GM12864 (cell line): ENCODE measurements at regions not wholly inside any gene's neighbourhood (a gene's known extent, or its start where the extent isn't known, plus 50 kb on each side); places are given as distances from the start of the nearest gene placed in this dataset.

Source experiments
- DNase-seq: peaks from one replicate; pipeline ENCODE4 v3.0.0-alpha.2; 2011; ENCODE audit warnings: low read depth
- H3K4me3 ChIP-seq: 2 replicates; pipeline ENCODE4 v1.5.1; 2011; ENCODE audit warnings: mild to moderate bottlenecking, low read depth, low read length, control low read depth
- TF ChIP-seq, protein P1 (sequence below): IDR thresholded peaks from 2 replicates; pipeline ENCODE4 v1.5.1; 2011; ENCODE audit warnings: low read depth, mild to moderate bottlenecking, moderate library complexity, low read length, control low read depth, inconsistent platforms; ENCODE audit errors: missing control alignments

DNA sequence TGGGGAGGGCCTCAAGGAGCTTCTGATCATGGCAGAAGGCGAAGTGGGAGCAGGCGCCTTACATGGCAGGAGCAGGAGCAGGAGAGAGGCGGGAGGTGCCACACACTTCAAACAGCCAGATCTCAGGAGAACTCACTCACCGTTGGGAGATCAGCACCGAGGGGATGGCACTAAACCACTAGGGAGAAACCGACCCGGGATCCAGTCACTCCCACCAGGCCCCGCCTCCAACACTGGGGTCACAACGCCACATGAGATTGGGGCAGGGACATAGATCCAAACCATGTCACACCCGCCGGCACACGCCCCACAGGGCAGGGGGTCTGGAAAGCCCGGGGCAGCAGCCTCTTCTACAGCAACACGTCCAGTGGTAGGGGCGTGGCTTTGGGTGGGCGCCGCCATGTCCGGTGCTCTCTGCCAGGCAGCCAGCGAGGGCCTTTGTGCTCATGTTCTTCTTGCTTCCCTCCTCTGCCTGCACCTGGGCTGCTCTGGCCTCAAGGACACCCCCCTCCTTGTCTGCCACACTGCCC is 233.8 kb upstream of the SHH start:
- no peak overlapping the region for H3K4me3 ChIP-seq
- DNase-seq = no peak
- TF ChIP-seq, protein P1, sequence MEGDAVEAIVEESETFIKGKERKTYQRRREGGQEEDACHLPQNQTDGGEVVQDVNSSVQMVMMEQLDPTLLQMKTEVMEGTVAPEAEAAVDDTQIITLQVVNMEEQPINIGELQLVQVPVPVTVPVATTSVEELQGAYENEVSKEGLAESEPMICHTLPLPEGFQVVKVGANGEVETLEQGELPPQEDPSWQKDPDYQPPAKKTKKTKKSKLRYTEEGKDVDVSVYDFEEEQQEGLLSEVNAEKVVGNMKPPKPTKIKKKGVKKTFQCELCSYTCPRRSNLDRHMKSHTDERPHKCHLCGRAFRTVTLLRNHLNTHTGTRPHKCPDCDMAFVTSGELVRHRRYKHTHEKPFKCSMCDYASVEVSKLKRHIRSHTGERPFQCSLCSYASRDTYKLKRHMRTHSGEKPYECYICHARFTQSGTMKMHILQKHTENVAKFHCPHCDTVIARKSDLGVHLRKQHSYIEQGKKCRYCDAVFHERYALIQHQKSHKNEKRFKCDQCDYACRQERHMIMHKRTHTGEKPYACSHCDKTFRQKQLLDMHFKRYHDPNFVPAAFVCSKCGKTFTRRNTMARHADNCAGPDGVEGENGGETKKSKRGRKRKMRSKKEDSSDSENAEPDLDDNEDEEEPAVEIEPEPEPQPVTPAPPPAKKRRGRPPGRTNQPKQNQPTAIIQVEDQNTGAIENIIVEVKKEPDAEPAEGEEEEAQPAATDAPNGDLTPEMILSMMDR = no peak

DNA sequence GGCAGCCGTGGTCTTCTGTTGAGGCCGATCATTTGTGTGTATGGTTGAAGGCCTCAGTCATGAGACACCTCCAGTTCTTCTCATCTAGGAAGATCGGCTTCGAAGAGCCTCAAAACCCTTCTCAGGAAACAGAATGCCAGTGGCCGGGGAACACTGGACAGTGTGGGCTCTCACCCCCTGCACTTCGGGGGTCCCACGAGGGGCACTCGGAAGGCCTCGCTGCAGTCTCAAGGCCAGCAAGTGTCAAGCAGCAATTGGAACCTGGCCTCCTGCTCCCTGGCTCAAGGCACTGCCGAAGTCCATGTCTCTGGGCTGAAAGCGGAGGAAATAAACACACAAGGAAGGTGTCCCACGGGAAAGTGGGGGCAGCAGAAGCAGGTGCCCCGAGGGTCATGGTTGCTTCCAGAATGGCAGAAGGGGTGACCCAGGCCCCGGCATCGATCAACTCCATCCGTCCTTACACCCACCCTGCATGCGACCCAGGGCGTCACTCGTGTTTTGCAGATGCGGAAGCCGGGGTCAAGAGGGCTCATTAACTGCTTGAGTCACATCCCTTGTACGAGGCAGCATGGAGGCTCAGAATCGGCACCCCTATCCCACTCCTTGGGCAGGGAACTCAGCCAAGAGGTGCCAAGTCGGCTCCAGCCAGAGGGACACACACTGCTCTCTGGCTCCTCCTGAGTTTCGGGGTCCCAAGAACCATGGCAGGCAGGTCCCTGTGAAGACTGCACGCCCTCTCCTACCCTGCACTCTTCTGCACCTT is 231.3 kb upstream of the SHH start:
- TF ChIP-seq, protein P1 = no peak
- H3K4me3 ChIP-seq = no peak overlapping the region
- DNase-seq = no peak

DNA sequence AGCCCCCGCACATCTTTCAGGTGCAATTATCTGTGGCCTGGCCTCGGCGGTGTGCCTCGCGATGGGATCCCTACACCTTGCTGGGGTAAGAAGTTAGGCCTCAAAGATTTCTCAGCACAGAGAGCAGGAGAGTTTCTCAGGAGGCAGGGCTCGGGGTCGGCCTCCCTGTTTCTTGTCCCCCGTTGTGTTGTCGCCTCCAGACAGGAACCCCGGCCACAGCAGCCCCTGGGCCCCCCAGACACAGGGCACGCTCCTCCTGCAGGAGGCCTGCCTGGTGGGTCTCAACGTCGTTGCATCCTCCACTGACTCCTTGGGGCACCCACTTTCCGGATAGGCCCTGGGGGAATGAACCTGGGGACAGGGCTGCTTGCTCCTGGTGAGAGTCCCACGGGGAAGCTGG is 229.1 kb upstream of the SHH start:
- H3K4me3 ChIP-seq = no peak overlapping the region
- TF ChIP-seq, protein P1 = no peak
- no peak for DNase-seq

DNA sequence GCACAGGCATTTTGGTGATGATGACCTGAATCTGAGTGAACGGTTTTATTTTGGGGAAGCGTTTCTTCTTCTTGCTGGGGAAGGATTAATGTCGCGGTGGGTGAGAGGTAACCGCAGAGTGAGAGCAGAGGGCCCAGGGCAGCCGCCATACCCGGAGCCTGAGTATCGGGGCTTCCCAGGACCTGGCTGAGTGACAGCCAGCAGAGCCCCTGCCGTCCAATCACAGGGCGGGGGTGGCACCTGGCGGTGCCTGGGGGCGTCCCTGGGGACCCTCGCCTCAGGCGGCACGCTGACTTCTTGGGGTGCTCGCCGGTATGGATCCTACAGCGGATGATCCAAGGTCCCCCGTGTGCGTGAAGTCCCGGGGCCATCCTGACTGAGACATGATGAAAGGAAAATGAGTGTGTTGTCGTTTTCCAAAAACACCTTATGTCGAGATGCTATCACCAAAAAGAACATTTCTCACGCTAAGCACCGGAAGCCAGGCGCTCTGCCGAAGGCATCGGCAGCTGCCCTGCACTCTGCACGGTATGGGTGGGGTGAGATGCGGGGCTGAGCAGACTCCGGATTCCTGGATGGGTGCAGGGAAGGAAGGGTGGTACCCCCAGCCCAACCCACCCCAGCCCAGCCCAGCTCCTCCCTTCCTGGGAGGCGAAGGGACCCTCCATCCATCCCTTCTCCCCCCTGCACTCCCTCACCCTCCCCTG is 227.9 kb upstream of the SHH start:
- DNase-seq = no peak
- H3K4me3 ChIP-seq = no peak overlapping the region
- TF ChIP-seq, protein P1 = no peak

DNA sequence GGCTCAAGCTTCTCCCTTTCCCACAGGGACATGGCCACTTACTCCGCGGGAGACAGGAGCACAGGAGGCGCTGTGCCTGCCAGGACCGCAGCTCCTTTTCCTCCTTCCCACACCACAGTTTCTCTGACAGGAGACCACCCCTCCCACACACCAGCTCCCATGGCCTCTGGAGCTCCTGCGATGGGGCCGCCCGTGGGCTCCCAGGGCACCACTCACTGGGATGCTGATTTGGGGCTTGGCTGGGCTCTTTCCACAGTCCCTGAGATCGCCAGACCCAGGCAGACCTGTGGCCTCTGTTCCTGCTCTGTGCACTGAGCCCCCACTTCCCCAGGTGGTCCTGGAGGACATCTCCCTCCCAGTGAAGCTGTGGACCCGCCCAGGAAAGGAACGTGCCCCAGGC is 226.9 kb upstream of the SHH start:
- DNase-seq = no peak
- H3K4me3 ChIP-seq = no peak overlapping the region
- TF ChIP-seq, protein P1 = no peak

DNA sequence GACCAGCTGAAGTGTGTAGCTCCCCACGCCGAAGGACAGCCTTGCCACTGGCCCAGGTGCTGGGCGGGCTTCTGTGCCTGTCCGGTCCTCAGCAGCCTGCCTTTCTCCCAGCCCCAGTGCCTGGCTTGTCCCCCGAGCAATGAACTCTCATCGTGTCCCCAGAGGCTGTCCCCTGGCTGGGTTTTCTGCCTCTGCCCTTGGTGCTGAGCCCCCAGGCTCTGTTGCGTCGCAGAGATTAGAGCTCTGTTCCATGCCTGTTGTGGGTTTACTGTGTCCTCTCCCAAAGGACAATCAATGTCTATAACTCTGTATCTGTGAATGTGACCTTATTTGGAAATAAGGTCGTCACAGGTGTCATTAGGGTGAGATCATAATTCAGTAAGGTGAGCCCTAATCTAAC is 226.1 kb upstream of the SHH start:
- TF ChIP-seq, protein P1 = no peak
- DNase-seq = no peak
- no peak overlapping the region for H3K4me3 ChIP-seq
